GM23248 (cell line): ENCODE measurements at regions not wholly inside any gene's neighbourhood (a gene's known extent, or its start where the extent isn't known, plus 50 kb on each side); places are given as distances from the start of the nearest gene placed in this dataset.
"Not testable (repeated sequence)": the region's sequence is repeated elsewhere in the genome, so short reads cannot be mapped to it uniquely, and the experiment has no call there.

ENCODE experiments used
- DNase-seq: peaks from one replicate; pipeline ENCODE4 v3.0.0-alpha.2; 2015
- H2AFZ ChIP-seq: fragments of 200-600 bp; sonication (generic); 2 replicates; pipeline ENCODE4 v1.6.1; 2016; ENCODE audit warnings: antibody characterized with exemption
- H3F3A ChIP-seq: fragments of 200-600 bp; sonication (generic); 2 replicates; pipeline ENCODE4 v1.6.1; 2016; ENCODE audit warnings: mild to moderate bottlenecking, antibody characterized with exemption, mixed run types; ENCODE audit not compliant: insufficient read depth
- H3K27ac ChIP-seq: fragments of 200-600 bp; sonication (generic); 2 replicates; pipeline ENCODE4 v1.5.1; 2016; ENCODE audit warnings: mild to moderate bottlenecking
- H3K27me3 ChIP-seq: fragments of 200-600 bp; sonication (generic); replicated peaks from 2 replicates; pipeline ENCODE4 v1.6.1; 2016; ENCODE audit warnings: mild to moderate bottlenecking; ENCODE audit not compliant: insufficient read depth
- H3K36me3 ChIP-seq: fragments of 200-600 bp; sonication (generic); 2 replicates; pipeline ENCODE4 v1.6.1; 2016; ENCODE audit warnings: low read depth, mild to moderate bottlenecking
- H3K4me1 ChIP-seq: fragments of 200-600 bp; sonication (generic); 2 replicates; pipeline ENCODE4 v1.6.1; 2016; ENCODE audit warnings: mild to moderate bottlenecking; ENCODE audit not compliant: insufficient read depth
- H3K4me2 ChIP-seq: fragments of 200-600 bp; sonication (generic); one replicate; pipeline ENCODE4 v1.6.1; 2016; ENCODE audit warnings: mild to moderate bottlenecking; ENCODE audit not compliant: unreplicated experiment
- H3K4me3 ChIP-seq: fragments of 200-600 bp; sonication (generic); 2 replicates; pipeline ENCODE4 v1.5.1; 2016; ENCODE audit warnings: mild to moderate bottlenecking
- H3K79me2 ChIP-seq: fragments of 200-600 bp; sonication (generic); 2 replicates; pipeline ENCODE4 v1.6.1; 2016; ENCODE audit warnings: mild to moderate bottlenecking; ENCODE audit not compliant: insufficient read depth
- H3K9ac ChIP-seq: fragments of 200-600 bp; sonication (generic); 2 replicates; pipeline ENCODE4 v1.6.1; 2016; ENCODE audit warnings: mild to moderate bottlenecking
- H3K9me2 ChIP-seq: fragments of 200-600 bp; sonication (generic); 2 replicates; pipeline ENCODE4 v1.6.1; 2016; ENCODE audit warnings: mixed run types, mild to moderate bottlenecking, moderate library complexity; ENCODE audit not compliant: insufficient read depth
- H3K9me3 ChIP-seq: fragments of 200-600 bp; sonication (generic); one replicate; pipeline ENCODE4 v1.6.1; 2017; ENCODE audit warnings: low read depth
- H4K20me1 ChIP-seq: fragments of 200-600 bp; sonication (generic); 2 replicates; pipeline ENCODE4 v1.6.0; 2016; ENCODE audit not compliant: insufficient read depth
- EZH2 ChIP-seq: fragments of 200-600 bp; sonication (generic); IDR thresholded peaks from 2 replicates; pipeline ENCODE4 v1.6.1; 2018; ENCODE audit warnings: antibody characterized with exemption, mild to moderate bottlenecking; ENCODE audit not compliant: insufficient read depth, poor library complexity, severe bottlenecking
- EZH2phosphoT487 ChIP-seq: fragments of 200-600 bp; sonication (generic); IDR thresholded peaks from 2 replicates; pipeline ENCODE4 v1.6.1; 2018; ENCODE audit warnings: antibody characterized with exemption, moderate library complexity, mild to moderate bottlenecking, low read depth; ENCODE audit not compliant: insufficient read depth
- WGBS, 2 experiments: methylation state at CpG; one replicate each; pipeline ENCODE4 v1.1.6; 2015 to 2017; ENCODE audit warnings: low lambda C conversion rate in 2 of 2, low coverage in 1 of 2; ENCODE audit errors: missing lambda C conversion rate in 2 of 2; 5-methylcytosine and 5-hydroxymethylcytosine counted together
- in situ Hi-C: fragments of 300-500 bp; cut with MboI; formaldehyde crosslinking; loops from 2 replicates; pipeline ENCODE4 v1.15.0; 2020

GRCh38 chr9:108780942-108781734, 74.6 kb downstream of the ACTL7B start:
- Histone ChIP-seq H4K20me1 (no peaks in the 10 kb centered on the region), H3K4me2 (no peak overlapping the region), H3K36me3 (no peaks in the 10 kb centered on the region), H3K4me3 (no peak overlapping the region), H3F3A (peaks cover 14% of the 10 kb centered on the region), H3K79me2 (no peaks in the 10 kb centered on the region), H3K9ac (no peak overlapping the region), H3K9me3 (no peaks in the 10 kb centered on the region), H3K27me3 (peaks cover 47% of the 10 kb centered on the region), H3K9me2 (no peaks in the 10 kb centered on the region), H2AFZ (no peak overlapping the region), H3K27ac (no peak overlapping the region), H3K4me1 (peaks cover 14% of the 10 kb centered on the region)
- DNase-seq: peak; percentile 10
- in situ Hi-C loops: no loop called here
- 34 to 40% methylated on average over 11 of the region's 11 CpGs for WGBS, 2 experiments
- TF ChIP-seq EZH2phosphoT487 (no peak), EZH2 (no peak)

DNA sequence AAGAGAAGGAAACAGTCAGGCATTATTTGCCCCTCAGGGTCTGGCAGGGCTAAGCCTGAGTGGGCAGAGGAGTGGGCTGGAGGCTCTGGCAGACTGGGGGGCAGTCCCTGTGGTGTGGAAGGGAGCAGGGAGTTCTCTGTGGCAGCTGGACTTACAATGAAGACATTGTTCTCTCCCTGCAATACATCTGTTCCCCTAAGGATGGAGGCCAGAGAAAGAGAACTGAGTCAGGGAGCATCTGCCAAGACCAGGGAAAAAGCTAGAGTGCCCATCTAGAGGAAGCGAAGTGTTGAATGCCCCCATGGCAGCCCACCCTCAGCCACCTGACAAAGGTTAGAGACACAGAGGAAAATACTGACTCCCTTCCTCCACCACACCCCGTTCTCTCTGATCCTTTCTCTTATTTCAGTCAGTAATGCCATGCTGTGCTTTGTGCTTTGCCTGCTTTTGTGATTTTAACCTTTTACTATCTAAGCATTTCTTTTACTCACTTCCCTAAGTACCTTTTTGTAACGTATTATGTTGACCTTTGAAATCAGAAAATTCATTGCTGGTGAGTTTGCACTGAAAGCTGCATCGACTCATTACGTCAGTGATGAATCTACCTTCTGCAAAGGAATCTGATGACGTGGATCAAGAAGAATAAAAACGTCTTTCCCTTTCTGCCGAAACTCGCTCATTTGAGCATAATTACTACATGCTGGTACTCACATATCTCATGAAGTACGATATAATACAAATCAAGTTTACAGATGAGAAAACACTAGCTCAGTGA, 76.0 kb downstream of the ACTL7B start:
- Histone ChIP-seq H3K4me1 (peaks cover 6% of the 10 kb centered on the region), H4K20me1 (no peaks in the 10 kb centered on the region), H3K4me3 (no peak overlapping the region), H2AFZ (no peak overlapping the region), H3K27ac (no peak overlapping the region), H3K36me3 (no peaks in the 10 kb centered on the region), H3K9me3 (no peaks in the 10 kb centered on the region), H3K4me2 (no peak overlapping the region), H3K9ac (no peak overlapping the region), H3K27me3 (peaks cover 58% of the 10 kb centered on the region), H3F3A (peaks cover 2% of the 10 kb centered on the region; the same call in 1 of the 2 replicates), H3K9me2 (no peaks in the 10 kb centered on the region), H3K79me2 (no peaks in the 10 kb centered on the region)
- WGBS, 2 experiments: 82 to 90% methylated on average over 10 of the region's 10 CpGs
- no peak for DNase-seq
- in situ Hi-C loops: no loop called here
- TF ChIP-seq EZH2: no peak
- no peak for TF ChIP-seq EZH2phosphoT487

GRCh38 chr9:108776920-108777639, 78.7 kb downstream of the ACTL7B start:
- Histone ChIP-seq H3K36me3 (no peaks in the 10 kb centered on the region), H4K20me1 (no peaks in the 10 kb centered on the region), H3K9ac (no peak overlapping the region), H3K9me2 (no peaks in the 10 kb centered on the region), H3K4me3 (no peak overlapping the region), H3K27me3 (peaks cover 66% of the 10 kb centered on the region), H3K4me2 (no peak overlapping the region), H3K27ac (no peak overlapping the region), H2AFZ (no peak overlapping the region), H3K9me3 (no peaks in the 10 kb centered on the region), H3F3A (no peaks in the 10 kb centered on the region), H3K79me2 (no peaks in the 10 kb centered on the region), H3K4me1 (no peaks in the 10 kb centered on the region)
- 52 to 56% methylated on average over 4 of the region's 4 CpGs for WGBS, 2 experiments
- TF ChIP-seq EZH2: no peak
- peak; percentile 13 for DNase-seq
- in situ Hi-C loops: no loop called here

GRCh38 chr9:108775901-108776306, 79.9 kb downstream of the ACTL7B start:
- no peak for TF ChIP-seq EZH2phosphoT487
- no peak for TF ChIP-seq EZH2
- Histone ChIP-seq H3K36me3 (no peaks in the 10 kb centered on the region), H3K9me2 (no peaks in the 10 kb centered on the region), H3K27me3 (peaks cover 69% of the 10 kb centered on the region), H2AFZ (no peak overlapping the region), H3K27ac (no peak overlapping the region), H3K79me2 (no peaks in the 10 kb centered on the region), H4K20me1 (no peaks in the 10 kb centered on the region), H3K4me1 (no peaks in the 10 kb centered on the region), H3K9me3 (no peaks in the 10 kb centered on the region), H3F3A (no peaks in the 10 kb centered on the region), H3K9ac (no peak overlapping the region), H3K4me3 (no peak overlapping the region), H3K4me2 (no peak overlapping the region)
- in situ Hi-C loops: no loop called here
- no peak for DNase-seq

DNA sequence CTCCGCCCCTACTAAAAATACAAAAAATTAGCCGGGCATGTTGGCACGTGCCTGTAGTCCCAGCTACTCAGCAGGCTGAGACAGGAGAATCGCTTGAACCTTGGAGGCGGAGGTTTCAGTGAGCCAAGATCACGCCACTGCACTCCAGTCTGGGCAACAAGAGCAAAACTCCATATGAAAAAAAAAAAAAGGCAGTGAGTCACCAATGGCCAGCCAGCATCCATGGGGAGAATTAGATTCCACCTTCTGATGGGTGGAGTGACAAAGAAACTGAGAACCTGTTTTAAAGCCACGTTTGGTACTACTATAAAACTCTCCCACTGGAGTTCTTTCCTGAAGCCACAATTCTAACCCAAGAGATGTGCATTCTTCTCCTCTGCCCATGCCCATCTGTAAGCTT, 81.7 kb downstream of the ACTL7B start:
- H3K9ac ChIP-seq, H3K27ac ChIP-seq, H3F3A ChIP-seq, H3K4me1 ChIP-seq, H3K4me3 ChIP-seq, H3K36me3 ChIP-seq, H3K9me2 ChIP-seq, H4K20me1 ChIP-seq, H2AFZ ChIP-seq, H3K79me2 ChIP-seq, H3K4me2 ChIP-seq, H3K9me3 ChIP-seq: not testable (repeated sequence)
- WGBS, 2 experiments: 79 to 81% methylated on average over 7 of the region's 7 CpGs
- peak; percentile 4 for DNase-seq
- peaks cover 59% of the 10 kb centered on the region for H3K27me3 ChIP-seq
- in situ Hi-C loops: loop anchor here (25.0 kb wide), 2 partner anchors 487 to 1337 kb away; no protein-coding TSS in a partner anchor
